HG03175 (cell line): ENCODE measurements at regions not wholly inside any gene's neighbourhood (a gene's known extent, or its start where the extent isn't known, plus 50 kb on each side); places are given as distances from the start of the nearest gene placed in this dataset.
"Not testable (repeated sequence)": the region's sequence is repeated elsewhere in the genome, so short reads cannot be mapped to it uniquely, and the experiment has no call there.

Experiments
- ATAC-seq: cut with Tn5 transposase; IDR thresholded peaks from one replicate; pipeline ENCODE4 v1.9.1; 2021; ENCODE audit warnings: mild to moderate bottlenecking, moderate library complexity; ENCODE audit not compliant: unreplicated experiment

- ATAC-seq = no peak
Observed at GRCh38 chr10:101280511-101280910, 51.2 kb upstream of the LBX1 start.

DNA sequence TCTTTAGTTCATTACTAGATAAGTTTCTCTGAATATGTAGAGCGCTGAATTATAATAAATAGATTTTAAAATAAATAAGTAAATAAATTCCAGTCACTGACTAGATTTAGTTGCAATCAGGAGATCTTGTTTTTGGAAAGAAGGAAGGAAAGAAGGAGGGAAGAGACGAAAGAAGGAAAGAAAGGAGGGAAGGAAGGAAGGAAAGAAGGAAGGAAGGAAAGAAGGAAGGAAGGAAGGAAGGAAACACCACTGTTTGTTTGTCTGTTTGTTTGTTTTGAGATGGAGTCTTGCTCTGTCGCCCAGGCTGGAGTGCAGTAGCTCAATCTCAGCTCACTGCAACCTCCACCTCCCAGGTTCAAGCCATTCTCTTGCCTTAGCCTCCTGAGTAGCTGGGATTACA, 51.7 kb upstream of the LBX1 start:
- not testable (repeated sequence) for ATAC-seq

DNA sequence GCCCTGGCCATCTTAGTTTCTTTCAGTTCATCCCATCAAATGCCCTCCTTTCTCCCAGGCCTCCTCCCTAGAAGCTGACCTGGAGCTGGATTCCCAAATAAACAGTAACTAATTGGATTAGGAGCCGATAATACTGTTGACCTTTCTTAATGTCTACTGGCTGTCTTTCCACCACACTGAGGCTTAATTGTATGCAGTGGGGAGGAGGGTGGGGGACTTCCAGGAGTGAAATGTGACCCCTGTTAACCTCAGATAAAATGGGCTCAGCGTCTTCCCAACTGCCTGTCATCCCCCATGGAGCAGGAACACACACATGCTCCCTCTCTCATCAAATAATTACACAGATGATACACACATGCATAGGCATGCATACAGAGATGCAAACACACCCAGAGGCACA, 53.7 kb upstream of the LBX1 start:
- ATAC-seq = no peak

GRCh38 chr10:101283762-101284100, 54.5 kb upstream of the LBX1 start:
- no peak for ATAC-seq

DNA sequence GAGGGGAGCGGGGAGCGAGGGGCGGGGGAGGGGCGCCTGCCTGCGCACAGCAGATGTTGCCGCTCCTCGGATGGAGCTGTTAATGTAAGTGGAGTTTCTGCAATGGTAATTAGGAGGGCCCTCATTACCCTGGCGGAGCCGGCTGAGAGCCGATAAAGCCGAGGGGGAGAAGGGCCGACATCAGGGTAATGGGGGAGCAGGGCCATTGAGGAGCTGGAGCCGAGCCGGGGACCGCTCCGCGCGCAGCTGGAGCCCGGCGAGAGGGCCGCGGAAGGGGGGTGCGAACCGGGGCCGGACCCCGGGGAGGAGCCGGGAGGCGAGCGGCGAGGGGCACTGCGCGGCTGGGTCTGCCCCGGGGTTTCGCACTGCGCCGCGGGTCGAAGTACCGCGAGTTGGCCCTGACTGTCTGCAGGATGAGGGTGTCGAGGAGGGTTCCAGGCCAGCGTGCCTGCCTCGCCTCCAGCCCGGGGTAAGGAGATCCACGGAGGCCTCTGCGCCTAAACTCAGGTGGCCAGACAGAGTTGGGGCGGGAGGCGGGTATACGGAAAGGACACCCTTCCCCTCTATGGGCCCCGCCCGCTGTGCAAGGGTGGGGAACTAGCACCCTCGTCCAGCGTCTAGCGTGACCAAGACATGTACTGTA, 55.0 kb upstream of the LBX1 start:
- no peak for ATAC-seq

DNA sequence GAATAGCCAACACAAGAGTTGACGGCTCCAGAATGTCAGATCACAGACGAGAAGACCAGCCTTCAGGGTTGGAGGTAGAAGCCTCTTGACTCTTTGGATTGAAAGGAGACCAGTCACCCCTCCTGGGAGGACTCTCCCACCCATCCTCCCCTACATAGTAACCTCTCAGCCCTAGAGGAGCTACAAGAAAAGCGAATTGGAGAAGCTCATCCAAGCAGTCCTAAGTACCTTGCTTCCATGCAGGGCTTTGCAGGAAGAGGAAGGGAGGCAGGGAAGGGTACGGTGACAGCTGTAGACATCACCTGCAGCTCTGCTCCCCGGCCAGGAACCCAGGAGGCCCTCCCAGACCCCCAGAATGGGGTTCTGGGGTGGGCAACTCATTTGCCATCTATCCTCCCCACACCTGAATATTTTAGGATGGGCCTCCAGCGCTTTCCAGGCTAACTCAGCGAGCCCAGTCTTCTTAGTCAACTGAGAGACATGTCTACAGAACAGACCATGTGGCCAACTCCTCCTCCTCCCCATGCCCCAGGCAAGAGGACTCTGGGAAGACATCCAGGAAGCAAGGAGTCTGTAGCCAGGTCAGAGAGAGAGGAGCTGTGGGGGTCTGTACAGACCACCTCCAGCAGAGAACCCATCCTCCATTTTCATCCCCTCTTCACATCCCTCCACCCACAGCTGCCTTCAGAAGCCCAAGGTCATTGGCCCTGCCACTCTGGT, 55.6 kb upstream of the LBX1 start:
- no peak for ATAC-seq

GRCh38 chr10:101285519-101286070, 56.3 kb upstream of the LBX1 start:
- ATAC-seq = no peak

DNA sequence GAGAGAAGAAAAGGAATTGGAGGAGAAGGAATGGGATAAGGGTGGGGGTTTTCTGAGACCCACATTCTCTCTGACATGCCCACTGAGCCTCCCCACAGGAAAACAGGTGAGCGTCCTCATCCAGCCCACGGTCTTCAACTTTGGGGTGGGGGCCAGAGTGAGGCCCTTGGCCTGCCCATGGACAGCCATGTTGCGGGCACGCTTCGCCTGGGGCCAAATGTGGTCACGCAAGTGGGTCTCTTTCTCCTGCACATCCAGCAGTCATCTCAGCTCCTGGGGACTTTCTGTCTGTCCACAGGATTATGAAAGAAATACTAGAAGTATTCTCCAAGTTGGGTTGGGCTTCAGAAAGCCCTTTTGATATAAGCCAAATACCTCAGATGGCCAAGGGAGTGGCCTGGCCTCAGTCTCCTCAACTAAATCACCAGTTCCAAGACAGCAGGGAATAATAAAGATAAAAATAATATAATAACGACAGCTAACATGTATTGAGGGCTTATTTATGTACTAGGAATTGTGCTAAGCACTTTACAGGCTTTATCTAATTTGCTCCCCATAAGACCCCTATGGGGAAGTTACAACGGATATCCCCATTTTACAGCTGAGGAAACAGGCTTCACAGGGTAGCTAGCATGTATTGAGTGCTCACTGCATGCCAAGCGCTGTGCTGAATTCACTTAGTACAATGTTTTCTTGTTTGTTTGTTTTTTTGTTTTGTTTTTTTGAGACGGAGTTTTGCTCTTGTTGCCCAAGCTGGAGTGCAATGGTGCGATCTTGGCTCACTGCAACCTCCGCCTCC, 57.2 kb upstream of the LBX1 start:
- no peak for ATAC-seq

- no peak for ATAC-seq
Observed at GRCh38 chr10:101287183-101287996, 58.1 kb upstream of the LBX1 start.

- no peak for ATAC-seq
Observed at GRCh38 chr10:101287997-101288635, 58.9 kb upstream of the LBX1 start.

- no peak for ATAC-seq
Observed at GRCh38 chr10:101289541-101289940, 60.3 kb upstream of the LBX1 start.

DNA sequence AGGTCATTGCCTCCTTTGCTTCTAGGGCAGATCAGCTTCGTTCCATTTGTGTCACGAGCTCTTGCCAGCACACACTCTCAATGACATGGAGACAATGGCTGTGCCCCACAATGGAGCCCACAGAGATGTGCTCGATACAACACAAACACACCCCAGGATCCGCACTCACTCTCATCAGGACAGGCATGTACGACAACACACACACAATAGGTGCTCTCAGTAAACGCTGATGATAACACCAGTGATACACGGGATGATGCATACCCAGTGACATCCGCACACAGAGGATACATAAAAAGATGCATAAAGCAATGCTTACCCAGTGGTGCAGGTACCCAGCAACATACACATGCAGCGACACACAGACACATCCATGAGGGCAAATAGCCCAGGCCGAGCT, 61.2 kb upstream of the LBX1 start:
- ATAC-seq = no peak

- ATAC-seq = no peak
Observed at GRCh38 chr10:101290881-101291280, 61.6 kb upstream of the LBX1 start.

DNA sequence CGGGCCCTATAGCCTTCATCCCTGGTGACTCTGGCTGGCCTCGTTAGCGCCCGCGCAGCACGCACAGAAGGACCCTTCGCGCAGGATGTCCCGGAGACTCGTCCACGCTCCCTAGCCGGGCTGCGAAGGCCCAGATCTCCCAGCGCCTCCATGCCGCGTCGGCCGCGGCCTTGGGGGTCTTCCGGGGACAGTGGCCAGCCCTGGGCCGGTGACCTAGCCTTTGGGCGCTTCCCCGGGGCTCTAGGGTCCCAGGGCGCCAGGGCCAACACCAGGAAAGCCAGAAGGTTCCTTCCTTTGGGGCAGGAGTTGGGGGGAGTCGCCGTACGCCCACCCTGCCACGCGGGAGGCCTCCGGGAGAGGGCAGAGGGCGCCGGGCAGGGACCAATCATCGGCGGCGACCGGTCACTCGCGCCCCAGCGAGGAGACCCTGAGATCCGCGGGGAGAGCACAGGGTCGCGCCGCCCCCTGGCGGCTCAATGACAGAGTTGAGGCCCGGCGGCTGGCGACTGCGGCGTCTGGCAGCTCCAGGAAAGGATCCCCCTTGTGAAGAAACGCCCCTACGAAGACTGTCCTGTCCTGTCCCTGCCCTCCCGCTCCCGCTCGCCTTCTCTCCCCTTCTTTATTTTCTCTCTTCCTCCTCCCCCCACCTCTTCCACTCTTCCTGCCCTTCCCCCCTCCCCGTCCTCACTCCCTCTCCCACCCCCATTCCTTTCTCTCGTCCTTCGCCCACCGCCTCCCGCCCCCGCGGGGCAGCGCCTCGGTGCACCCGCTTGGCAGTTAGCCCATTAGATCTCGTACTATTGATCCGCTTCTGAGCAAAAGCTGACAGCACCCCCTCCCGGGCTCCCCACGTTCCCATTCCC, 62.3 kb upstream of the LBX1 start:
- no peak for ATAC-seq

DNA sequence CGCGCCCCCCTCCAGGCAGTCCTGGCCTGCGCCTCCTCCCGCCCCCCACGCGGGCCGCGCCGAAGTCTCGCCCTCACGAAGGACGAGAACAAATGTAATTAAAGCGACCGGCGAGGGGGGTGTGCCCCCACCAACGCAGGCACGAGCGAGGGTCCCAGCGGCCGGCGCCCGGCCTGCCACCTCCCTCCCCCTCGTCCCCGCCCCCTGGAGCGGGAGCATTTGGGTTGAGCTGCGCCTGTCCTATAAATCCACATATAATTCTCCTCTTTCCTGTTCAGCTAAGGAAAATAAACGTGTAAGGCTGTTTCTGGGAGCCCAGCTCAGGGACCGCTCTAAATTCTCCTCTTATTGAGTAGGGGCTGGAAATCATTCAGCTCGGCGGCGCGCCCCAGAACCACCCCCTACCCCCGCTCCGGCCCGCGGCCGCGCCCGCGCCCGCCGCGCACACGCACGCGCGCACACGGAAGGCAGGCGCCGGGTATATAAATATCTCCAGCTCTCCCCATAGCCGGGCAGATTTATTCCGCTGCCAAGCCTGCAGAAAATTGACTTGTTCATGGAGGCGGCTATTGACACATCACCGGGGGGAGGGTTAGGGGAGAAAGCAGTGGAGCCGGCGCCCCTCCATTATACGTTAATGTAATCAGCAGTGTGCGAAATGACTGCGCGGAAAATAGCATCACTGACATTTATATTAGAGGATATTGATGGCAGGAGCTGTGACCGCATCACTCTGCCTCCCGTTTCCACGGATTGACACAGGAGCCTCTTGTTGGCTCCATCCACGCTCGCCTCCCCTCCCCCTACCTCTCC, 61.6 kb upstream of the BTRC start:
- no peak for ATAC-seq

DNA sequence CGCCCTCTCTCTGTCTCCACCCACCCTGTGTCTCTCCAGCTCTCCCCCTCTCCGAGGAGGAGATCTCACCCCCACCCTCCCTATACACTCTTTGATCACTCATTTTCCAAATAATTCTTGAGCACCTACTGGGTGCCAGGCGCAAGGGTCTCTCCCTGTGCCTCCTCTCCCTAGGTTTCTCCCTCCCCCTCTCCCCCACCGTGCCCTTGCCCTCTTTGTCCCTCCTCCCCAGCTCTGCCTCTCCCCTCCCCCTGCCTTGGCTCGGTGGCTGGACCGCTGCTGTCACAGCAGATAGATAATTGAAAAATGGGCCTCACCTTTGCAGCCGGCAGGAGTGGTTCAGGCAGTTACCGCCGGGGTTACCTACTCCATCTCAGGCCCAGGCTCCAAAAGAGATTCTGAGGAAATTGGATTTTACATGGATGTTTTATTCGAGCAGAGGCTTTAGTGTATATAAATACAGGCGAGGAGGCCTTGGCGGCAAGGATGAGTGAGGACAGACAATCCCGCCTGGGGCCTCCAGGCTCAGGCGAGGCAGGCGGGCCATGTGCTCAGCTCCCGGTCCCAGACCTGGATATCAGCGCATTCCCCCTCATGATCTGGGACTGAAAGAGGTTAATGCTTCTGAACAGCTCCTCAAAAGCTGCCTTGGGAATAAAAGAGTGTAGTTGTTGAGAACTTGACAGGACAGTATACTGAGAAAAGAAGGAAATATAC, 60.8 kb upstream of the BTRC start:
- ATAC-seq = no peak

DNA sequence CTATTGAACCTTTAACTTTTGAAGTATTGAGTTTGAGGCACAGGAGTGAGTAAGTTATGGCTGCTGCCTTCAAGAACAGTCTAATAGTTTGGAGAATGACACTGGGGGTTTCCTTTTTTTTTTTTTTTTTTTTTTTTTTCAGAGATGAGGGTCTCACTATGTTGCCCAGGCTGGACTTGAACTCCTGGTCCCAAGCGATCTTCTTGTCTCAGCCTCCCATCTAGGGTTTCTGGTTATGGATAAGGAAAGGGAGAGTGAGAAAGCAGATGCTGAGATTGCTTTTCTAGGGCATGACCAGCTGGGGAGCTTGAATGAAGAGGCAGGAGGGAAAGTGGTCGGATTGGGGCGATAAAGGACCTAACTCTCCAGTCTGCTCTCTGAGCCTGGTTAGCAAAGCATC, 59.9 kb upstream of the BTRC start:
- no peak for ATAC-seq

DNA sequence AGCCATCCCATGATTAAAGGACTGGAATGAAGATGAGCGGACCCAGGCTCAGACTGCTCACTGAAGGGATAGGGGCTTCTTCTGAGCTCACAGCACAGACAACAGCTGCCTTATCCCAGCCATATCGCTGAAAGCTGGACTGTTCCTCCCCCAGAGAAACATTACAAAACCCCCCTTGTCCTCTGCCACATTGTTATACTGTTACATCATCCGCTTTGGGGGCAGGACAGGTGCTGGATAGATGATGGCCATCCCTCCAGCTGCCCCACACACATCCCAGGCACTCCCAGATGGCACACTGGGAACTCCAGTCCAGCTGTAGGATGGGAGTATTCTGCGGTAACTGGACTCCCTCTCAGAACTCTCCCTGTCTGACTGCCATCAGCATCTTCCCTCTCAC, 58.7 kb upstream of the BTRC start:
- ATAC-seq = no peak
